GM18507 (cell line): ENCODE measurements at regions not wholly inside any gene's neighbourhood (a gene's known extent, or its start where the extent isn't known, plus 50 kb on each side); places are given as distances from the start of the nearest gene placed in this dataset.

Experiments used
- DNase-seq: peaks from one replicate; pipeline ENCODE4 v3.0.0; 2011; ENCODE audit warnings: low read depth; ENCODE audit not compliant: insufficient read length; ENCODE audit errors: extremely low spot score
- FAIRE-seq: peaks from 2 replicates; lab custom pipeline; 2011; peaks lifted over from hg19 to GRCh38; lab: Jason Lieb, UNC

DNA sequence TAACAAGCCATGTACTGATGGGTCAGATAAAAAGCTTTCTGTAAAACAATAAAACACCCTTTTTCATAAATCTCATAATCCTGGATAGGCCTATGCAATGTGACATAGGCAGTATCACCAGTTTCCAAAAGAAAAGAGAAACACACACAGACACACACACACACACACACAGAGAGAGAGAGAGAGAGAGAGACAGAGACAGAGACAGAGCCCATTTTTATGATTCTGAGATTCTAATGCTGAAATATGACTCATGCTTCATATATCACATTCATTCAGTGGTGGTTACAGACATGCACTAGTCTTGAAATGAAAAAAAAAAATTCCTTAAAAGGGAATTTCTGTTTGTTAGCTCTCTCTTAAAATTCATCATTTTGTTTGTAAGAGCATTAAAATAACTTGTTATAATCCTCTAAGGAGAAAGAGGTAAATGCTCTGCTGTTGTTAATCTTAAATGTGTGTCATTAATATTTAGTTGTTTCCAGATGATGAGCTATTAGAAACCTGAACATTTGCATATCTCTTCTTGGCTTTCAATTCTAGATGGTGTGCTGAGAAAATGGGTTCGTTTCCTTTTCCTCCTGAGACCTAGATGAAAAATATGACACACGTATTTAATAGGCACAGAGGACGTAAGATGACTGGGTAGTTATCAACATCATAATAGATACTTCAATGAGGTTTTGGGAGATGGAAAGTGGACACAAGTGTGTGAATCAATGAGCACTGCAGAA is 1598.7 kb upstream of the ACVR2A start:
- no peak for DNase-seq

DNA sequence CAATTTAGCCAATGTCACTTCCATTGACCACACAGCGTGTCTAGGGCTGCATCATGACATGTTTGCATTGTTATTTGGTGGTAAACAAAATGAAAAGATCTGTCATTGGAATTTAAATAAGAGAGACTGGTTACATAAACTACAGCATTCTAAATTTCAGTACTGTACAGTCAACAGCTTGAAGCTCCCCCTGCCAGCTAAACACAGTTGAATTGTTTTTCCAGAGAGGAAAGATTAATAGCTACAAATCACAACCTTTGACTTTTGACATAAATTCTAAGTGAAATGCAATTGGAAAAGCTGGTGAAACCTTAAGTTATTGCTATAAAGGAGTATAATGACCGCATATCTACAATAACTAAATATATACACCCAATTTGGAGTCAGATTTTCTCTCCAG is 1600.0 kb upstream of the ACVR2A start:
- FAIRE-seq (no peak), DNase-seq (no peak)

More for the DNA sequence above, 1598.7 kb upstream of the ACVR2A start:
- no peak for FAIRE-seq

DNA sequence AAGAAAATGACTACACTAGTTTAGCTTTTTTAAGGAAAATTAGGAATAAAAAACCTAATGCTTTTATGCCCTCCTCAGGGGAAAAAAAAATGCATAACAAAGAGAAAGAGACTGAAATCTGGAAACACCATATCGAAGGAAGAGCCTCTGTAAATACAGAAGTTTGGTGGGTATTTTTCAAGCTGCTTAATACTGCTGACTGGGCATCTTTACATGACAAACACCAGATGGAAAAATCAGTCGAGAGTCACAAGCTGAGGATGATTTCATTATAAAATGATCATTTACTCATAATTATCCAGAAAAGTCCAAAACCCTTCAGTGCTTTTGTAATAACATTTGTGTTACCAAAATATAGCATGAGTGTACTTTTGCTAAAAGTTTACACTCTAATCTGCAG is 1600.7 kb upstream of the ACVR2A start:
- DNase-seq (no peak), FAIRE-seq (no peak)

DNA sequence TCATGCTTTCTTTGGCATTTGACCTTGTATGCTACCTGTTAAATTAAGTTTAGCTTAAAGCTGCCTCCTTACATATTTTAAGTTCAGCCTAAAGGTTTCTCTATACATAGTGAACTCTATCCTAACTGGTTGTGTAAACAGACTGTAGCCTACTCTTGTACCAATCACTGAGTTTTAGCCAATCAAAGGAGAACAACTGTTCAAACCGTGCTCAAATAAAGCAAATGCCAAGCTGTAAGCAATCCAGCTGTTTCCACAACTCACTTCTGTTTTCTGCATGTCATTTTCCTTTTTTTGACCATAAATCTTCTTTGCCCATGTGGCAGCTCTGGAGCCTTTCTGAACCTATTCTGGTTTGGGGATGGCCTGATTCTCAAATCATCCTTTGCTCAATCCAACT is 1603.8 kb upstream of the ACVR2A start:
- FAIRE-seq: no peak
- no peak for DNase-seq

DNA sequence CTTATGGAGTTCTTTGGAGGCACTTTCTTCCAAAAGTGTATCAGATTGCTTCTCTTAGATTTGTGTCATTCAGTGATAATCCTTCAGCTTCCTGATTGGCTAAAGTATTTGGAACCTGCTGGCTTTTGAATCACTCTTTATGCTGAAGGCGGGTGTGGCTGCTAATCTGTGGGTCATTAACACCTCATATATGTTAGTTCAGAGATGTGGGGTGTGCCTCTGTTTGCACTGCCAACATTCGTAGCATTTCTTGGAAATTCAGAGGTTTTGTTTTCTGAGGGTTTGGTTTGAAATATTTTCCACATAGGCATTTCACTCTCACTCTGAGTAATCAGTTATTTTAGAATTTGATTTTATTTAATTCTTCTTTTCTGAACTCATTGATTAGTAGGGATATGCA is 1604.4 kb upstream of the ACVR2A start:
- DNase-seq (no peak), FAIRE-seq (no peak)

DNA sequence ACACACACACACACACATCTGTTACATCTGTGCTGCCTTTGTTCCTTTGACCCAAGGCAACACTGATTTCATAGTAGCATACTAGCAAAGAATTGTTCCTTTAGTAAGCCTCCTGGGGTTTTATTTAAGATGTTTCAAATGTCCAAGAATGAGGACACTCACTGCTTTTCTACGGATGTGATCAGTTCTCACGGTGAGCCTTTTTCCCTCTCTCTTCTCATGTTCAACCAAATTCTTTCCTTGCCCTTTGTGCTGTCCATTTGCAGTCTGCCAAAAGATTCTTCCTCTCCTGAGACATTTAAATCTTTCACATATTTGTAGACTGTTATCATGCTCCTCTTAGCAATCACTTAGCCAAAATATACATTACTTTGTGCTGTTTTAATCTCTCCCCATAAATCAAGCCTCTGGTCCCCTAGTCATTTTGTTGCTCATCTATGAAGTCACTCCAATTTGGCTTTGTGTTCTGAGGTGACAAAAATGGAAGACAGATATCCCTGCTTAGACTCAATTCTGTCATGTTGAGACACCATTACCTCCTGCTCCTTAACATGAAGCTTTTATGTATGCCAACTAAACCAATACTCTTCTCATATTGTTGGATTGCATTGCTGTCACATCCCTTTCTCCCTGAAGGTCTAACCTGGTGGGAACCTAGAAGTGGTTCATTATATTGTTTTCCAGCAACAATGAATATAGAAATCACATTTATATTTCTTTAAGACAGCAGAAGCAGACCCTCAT is 1605.3 kb upstream of the ACVR2A start:
- DNase-seq (no peak), FAIRE-seq (no peak)

DNA sequence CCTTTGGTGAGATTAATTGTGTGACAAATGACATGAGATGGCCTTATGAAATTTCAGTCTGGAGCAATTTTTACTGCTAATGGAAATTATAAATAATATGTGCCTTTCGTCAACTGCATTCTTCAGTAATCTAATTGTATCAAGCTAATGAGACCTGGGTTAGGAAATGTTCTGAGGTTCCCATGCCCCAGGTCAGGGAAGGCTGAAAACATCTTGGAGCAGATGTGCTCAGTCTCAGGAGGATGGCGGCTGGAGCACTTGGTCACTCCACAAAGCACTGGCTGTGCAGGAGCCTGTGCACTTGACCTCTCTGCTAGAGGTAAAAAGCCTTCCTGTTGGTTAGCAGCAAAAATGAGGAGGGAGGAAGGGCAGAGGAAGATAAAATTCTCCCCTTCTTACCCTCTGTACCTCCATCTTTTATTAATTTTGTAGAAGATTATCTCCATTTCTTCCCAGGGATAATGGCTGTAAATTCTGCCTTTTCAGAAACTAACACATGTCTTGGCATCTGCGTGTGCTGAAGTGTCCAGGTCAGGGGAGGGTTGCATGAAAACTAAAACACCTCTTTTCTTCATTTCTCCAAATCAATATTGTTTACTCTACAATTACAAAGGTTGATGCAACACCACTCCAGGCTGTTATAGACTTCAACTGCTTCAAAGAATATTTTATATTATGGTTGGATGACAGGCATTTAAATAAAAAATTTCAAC is 1606.4 kb upstream of the ACVR2A start:
- FAIRE-seq: no peak
- DNase-seq: no peak

DNA sequence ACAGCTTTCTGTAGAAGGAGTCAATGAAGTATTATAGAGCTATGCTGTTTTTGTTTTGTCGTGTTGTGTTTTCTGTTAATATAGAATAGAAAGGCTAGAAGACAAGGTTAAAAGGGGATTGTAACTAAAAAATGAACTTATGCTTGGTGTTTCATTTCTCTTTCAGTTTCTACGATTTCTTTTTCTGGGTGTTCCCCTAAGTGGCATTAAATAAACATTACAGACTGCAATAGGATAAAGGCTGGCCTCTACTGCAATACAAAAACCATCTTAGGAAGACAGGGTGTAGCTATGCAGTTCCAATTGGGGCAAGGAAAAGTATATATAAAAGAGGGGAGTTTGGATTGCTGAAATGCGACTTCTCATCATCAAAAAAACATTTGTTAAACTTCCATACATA is 1609.7 kb upstream of the ACVR2A start:
- FAIRE-seq: no peak
- no peak for DNase-seq

DNA sequence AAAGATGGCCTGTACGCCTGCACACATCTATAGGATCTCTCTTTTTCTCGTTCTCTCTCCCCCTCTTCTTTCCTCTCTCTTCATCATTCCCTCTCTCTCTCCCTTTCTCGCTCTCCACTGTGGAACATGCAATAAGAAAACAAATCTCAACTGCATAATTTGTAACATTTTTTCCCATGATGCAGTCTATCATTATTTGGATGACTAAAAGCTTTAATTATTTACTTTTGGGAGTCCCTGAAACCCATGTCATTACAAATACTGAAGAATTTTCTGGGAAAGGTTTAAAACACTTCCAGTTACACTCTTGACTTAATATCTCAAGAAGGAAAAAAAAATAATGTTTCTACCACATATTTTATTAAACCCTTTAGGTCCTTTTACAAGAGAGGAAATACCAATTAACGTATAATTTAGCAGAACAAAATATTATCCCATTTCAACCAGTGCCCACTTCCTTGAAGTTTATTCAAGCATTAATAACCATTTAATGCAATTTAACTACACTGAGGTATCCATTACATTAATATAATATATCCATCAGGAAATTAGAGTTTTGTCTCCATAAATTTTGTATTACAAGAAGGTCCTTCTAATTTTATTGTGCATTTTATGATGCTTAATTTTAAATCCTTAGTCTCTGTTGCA is 1615.2 kb upstream of the ACVR2A start:
- no peak for FAIRE-seq
- DNase-seq: no peak

DNA sequence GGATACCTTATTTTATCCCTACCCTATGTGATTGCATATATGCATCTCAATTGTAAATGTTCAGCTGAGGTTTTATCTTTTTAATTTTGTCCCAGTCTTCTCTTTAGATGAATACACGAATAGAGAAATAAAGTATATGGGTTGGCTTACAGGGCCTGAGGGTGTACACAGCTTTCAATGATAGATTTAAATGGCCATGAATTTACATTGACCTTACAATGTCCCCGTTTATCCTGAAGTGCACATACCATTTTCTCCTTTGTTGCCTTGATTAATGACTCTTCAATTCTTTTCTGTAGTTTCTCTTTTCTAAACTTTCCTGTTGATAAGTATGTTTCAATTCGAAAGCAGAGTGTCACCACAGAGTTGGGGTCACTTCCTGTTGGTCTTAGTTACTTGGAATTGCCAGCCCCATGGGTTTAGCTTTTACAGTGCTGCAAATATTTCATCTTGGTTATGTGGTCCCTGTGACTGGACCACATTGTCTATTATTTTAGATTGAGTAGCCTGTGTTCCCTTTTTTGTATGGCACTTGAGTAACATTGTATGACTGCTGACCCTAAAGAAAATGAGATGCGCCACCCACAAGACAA is 1616.3 kb upstream of the ACVR2A start:
- DNase-seq (no peak), FAIRE-seq (no peak)

DNA sequence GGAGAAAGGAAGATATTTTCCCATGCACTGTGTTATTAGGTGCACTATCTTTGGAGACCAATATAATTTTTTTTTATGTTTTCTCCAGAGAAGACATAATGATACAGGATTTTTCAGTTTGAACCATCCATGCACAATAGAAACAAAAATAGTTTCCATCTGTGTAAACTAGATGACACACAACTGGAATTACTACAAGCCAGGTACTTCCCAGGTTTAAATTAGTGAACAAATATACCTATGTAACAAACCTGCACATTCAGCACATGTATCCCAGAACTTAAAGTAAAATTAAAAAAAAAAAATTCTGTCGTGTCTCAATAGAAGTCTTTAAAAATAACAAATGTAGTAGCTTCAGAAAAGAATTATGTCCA is 1616.8 kb upstream of the ACVR2A start:
- no peak for DNase-seq

DNA sequence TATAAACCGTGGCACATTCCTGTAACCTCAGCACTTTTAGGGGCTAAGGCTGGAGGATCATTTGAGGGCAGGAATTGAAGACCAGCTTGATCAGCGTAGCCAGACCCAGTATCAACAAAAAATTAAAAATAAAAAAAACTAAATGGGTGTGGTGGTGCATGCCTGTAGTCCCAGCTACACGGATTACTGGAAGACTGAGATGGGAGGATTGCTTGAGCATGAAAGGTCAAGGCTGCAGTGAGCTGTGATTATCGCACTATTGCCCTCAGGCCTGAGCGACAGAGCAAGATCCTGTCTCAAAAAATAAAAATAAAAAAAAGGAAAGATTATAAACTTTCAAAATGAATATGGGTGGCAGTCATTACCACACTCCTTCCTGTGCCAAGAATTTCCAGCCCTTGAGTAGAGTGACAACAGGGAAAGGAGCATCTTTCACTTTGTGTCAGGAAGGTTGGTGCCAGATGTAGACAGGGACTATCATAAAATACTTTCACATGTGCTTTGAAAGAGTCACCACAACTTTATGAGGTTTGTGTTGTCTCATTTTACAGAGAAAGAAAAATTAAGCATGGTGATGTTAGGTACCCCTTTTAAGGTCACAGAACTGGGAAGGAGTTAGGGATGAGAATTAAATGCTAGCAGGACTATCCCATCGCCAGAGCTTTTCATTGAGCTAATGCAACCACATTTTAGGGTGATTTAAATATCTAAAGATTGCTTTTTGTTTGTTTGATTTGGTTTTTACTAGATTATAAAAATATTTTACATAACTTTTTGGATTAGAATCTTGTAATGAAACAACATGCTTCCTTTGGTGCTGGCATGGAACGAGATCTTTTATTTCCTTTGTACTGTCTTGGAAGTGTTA is 1617.4 kb upstream of the ACVR2A start:
- DNase-seq (no peak), FAIRE-seq (no peak)

More for the DNA sequence above, 1616.8 kb upstream of the ACVR2A start:
- no peak for FAIRE-seq

DNA sequence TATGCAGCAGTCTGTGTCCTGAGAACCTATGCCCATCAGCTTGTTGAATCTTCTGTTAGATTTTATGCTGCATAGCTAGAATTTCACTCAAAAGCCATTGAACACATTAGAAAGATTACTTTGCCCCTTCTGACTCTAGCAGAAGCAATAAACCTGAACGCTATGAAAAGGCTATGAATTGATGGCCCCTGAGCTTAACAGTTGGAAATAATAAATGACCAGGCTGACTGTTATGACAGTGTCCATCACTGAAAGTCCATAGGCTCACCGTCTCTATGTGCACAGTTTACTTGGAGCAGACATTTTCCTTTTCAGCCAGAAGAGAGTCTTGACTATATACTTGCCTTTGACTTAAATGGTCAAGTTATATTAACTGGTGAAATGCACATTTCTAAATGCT is 1618.8 kb upstream of the ACVR2A start:
- FAIRE-seq (no peak), DNase-seq (no peak)

DNA sequence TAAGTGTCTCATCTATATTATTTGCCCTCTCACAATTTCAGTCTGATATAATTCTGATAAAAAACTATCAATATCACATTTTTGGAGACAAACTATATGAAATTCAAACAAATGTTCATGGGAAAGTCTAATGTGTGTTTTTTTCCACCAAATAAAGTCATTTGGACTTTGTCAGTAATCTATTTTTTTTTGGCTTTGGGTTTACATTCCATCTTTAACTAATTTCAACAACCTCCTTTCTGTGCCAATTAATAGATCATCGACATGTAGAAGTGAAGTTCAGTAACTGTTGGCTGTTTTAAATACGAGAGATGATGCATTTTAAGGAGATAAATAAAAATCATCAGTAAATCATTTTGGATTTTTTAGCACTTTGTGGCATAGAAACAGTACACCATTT is 1623.0 kb upstream of the ACVR2A start:
- no peak for FAIRE-seq
- DNase-seq: no peak

DNA sequence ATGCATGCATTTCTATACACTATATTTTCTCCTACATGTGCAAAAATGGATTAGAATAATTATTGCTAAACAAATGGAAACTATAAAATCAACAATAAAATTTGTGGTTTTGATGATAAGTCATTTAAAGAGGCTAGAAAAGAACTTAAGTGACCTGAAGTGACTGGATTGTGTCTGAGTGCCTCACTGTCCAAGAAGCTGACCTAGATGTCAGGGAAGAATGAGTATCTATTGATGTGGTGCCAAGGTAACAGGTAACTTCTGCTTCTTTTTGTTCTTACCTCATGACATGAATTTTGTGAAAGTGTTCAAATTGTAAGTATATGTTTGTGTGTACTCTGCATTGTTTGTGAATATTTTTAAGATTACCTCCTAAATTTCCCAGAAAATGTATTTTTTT is 1623.9 kb upstream of the ACVR2A start:
- FAIRE-seq: no peak
- DNase-seq: no peak

DNA sequence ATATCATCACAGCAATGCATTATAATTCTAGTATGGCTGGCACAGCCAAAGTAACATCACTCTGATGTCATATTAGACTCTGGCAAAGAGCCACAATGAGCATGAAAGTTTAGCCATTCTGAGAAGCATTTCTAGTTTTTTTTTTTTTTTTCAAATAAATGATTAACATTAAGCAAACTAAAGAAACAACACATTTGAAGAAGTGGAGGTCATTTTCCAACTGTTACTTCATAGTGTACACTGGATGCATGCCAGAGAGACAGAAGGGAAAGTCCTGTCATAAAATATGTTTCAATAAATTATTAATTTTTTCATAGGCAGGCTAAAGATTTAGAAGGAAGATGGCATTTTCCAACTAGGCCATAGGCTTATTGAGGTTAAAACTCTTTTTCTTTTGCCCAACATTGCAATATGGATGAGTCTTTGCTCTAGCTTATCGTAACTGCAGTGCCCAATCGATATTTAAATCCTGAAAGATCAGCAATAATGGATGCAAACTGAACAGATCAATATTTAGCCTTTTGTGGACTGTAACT is 1630.4 kb upstream of the ACVR2A start:
- DNase-seq (no peak), FAIRE-seq (no peak)

DNA sequence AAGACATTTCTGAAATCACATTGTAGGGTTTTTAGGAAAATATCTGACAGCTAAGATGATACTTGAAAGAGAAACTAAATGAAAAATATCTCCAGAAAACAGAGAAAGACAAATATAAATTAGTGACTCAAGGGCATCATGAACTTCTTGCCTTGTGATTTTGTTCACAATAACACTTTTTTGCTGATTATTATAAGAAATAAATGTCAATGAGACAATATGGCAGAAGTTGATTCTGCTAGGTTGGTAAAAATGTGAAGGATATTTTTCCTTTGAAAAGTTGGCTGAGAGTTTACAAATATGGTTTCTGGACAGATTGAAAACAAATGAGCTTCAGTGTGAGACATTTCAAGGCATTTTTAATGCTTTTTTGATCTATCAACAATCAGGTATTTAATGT is 1631.2 kb upstream of the ACVR2A start:
- no peak for FAIRE-seq

DNA sequence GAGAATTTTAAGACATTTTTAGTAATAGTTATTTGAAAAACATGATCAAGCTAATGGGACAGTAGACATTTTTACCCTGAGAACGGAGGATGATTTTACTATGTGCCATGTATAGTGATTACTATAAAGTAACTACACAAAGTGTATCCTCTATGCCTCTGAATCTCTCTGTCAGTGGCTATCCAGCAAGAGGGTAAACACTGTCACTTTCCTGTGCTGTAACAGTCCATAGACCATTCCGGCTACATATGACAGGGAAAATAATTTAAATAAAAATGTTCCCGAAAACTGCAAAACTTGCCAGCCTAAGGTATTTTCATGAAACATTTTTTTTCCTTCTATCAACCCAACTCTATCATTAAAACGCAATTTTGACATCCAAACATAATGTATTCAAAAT is 1632.2 kb upstream of the ACVR2A start:
- DNase-seq (no peak), FAIRE-seq (no peak)

More for the DNA sequence above, 1631.2 kb upstream of the ACVR2A start:
- DNase-seq: no peak

DNA sequence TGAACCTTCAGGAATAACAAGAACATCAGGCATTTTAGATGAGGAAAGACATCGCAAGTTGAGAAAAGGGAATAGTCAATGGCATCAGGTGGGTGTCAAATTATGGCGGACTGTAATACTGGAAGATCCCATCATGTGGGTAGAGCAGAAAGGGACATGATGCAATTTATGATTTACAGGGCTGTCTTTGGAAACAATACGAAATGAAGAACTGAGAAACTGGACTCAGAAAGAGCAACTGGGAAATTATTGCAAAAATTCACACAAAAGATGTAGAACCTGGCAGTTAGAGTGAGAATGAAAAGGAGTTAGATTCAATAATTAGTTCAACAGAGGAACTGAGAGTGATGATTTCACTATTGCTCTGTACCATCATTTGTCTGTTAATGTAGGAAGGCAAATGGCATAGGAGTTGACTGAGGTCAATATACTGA is 1635.0 kb upstream of the ACVR2A start:
- DNase-seq: no peak
- no peak for FAIRE-seq
